ENCODE measurements at regions not wholly inside any gene's neighbourhood (a gene's known extent, or its start where the extent isn't known, plus 50 kb on each side); places are given as distances from the start of the nearest gene placed in this dataset.

- H3K9me3 ChIP-seq, result peaks cover 0 to 39% (median 19%) of the 10 kb centered on the region in 3 donors
- TF ChIP-seq, protein P1, sequence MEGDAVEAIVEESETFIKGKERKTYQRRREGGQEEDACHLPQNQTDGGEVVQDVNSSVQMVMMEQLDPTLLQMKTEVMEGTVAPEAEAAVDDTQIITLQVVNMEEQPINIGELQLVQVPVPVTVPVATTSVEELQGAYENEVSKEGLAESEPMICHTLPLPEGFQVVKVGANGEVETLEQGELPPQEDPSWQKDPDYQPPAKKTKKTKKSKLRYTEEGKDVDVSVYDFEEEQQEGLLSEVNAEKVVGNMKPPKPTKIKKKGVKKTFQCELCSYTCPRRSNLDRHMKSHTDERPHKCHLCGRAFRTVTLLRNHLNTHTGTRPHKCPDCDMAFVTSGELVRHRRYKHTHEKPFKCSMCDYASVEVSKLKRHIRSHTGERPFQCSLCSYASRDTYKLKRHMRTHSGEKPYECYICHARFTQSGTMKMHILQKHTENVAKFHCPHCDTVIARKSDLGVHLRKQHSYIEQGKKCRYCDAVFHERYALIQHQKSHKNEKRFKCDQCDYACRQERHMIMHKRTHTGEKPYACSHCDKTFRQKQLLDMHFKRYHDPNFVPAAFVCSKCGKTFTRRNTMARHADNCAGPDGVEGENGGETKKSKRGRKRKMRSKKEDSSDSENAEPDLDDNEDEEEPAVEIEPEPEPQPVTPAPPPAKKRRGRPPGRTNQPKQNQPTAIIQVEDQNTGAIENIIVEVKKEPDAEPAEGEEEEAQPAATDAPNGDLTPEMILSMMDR (IDR thresholded peaks at IDR 0.05), result no peak
- H3K4me3 ChIP-seq, result no peak overlapping the region
- DNase-seq, result no peak
- intact Hi-C loops (cut with DNase I; ENCODE audit: low total_unique reads), result no loop called here
- H3K27me3 ChIP-seq, result peaks cover 0 to 3% of the 10 kb centered on the region in 2 donors
- H3K36me3 ChIP-seq, result no peaks in the 10 kb centered on the region
- no peaks in the 10 kb centered on the region for H3K4me1 ChIP-seq
- no peak overlapping the region for H3K27ac ChIP-seq
Measured at GRCh38 chr11:72511393-72512047, 77.2 kb upstream of the CLPB start.

DNA sequence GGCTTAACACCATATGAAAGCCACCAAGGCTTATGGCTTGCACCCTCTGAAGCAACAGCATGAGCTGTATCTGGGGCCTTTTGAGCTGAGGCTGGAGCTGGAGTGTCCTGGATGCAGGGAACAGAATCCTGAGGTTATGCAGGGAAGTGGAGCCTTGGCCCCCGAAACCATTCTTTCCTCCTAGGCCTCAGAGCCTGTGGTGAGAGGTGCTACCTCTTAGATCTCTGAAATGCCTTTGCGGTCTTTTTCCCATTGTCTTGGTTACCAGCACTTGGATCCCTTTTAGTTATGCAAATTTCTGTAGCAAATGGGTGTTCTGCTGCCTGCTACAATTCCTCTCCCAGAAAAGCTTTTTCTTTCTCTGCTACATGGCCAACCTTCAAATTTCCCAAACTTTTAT, 72.7 kb upstream of the CLPB start:
- intact Hi-C loops (cut with DNase I; ENCODE audit: low total_unique reads), result no loop called here
- H3K9me3 ChIP-seq, result peaks cover 0 to 48% (median 20%) of the 10 kb centered on the region in 3 donors
- TF ChIP-seq, protein P1 (IDR thresholded peaks at IDR 0.05), result no peak
- no peak for DNase-seq
- H3K27ac ChIP-seq, result no peak overlapping the region
- H3K27me3 ChIP-seq, result peaks cover 0 to 5% of the 10 kb centered on the region in 2 donors
- no peaks in the 10 kb centered on the region for H3K36me3 ChIP-seq
- H3K4me3 ChIP-seq, result no peak overlapping the region
- H3K4me1 ChIP-seq, result no peaks in the 10 kb centered on the region

GRCh38 chr11:72497731-72498130, 63.4 kb upstream of the CLPB start:
- TF ChIP-seq, protein P1 (IDR thresholded peaks at IDR 0.05), result no peak
- H3K4me1 ChIP-seq, result no peaks in the 10 kb centered on the region

GRCh38 chr11:72494109-72494429, 59.7 kb upstream of the CLPB start:
- no peaks in the 10 kb centered on the region for H3K36me3 ChIP-seq
- no peak for DNase-seq
- TF ChIP-seq, protein P1 (IDR thresholded peaks at IDR 0.05), result no peak
- no peak overlapping the region for H3K27ac ChIP-seq
- intact Hi-C loops (cut with DNase I; ENCODE audit: low total_unique reads), result no loop called here
- H3K27me3 ChIP-seq, result no peaks in the 10 kb centered on the region
- H3K9me3 ChIP-seq, result no peaks in the 10 kb centered on the region
- no peak overlapping the region for H3K4me3 ChIP-seq
- no peaks in the 10 kb centered on the region for H3K4me1 ChIP-seq

More at GRCh38 chr11:72497731-72498130, 63.4 kb upstream of the CLPB start:
- no peak overlapping the region for H3K27ac ChIP-seq
- no peaks in the 10 kb centered on the region for H3K27me3 ChIP-seq
- intact Hi-C loops (cut with DNase I; ENCODE audit: low total_unique reads), result no loop called here
- no peaks in the 10 kb centered on the region for H3K36me3 ChIP-seq
- peaks cover 0 to 14% (median 6%) of the 10 kb centered on the region in 3 donors for H3K9me3 ChIP-seq
- no peak for DNase-seq
- no peak overlapping the region for H3K4me3 ChIP-seq

DNA sequence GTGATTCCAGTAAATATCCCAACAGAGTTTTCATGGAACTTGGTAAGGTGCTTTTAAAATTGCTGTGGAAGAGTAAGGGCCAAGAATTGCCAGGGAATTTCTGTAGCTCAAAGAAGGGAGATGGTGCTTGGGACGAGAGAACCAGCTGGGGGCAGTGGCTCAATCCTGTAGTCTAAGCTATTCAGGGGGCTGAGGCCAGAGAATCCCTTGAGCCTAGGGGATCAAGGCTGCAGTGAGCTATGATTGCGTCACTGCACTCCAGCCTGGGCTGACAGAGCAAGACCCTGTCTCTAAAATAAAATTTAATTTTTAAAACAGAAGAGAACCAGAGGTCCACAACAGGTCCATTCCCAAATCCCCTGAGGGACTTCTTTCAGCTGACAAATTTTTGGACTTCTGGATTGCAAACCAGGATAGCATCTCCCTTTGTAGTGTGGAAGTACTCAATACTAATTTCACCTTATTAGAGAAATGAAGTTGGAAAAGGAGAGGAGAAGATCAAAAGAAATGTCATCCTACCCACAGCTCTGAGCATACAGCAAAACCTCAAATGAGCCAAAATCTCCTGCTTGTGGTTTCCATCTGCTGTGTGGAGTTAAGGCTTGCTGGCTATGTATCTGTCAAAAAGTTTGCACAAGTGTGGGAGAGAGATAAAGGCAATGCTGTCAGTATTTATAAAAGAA, 59.2 kb upstream of the CLPB start:
- no peaks in the 10 kb centered on the region for H3K9me3 ChIP-seq
- no peaks in the 10 kb centered on the region for H3K36me3 ChIP-seq
- intact Hi-C loops (cut with DNase I; ENCODE audit: low total_unique reads), result no loop called here
- H3K4me3 ChIP-seq, result no peak overlapping the region
- H3K4me1 ChIP-seq, result no peaks in the 10 kb centered on the region
- TF ChIP-seq, protein P1 (IDR thresholded peaks at IDR 0.05), result no peak
- H3K27ac ChIP-seq, result no peak overlapping the region
- no peaks in the 10 kb centered on the region for H3K27me3 ChIP-seq
- DNase-seq, result no peak

Data from tibial artery (tissue), 4 donors.